Astrocyte of the spinal cord (primary cell): ENCODE measurements at regions not wholly inside any gene's neighbourhood (a gene's known extent, or its start where the extent isn't known, plus 50 kb on each side); places are given as distances from the start of the nearest gene placed in this dataset.

Experiments
- DNase-seq: peaks from one replicate; pipeline ENCODE4 v3.0.0; 2011; ENCODE audit warnings: low read depth, low spot score
- H3K4me3 ChIP-seq: 2 replicates; pipeline ENCODE4 v1.5.1; 2011; ENCODE audit warnings: low read depth, mild to moderate bottlenecking, low read length, moderate library complexity
- CTCF ChIP-seq: IDR thresholded peaks from 2 replicates; pipeline ENCODE4 v1.5.1; 2012; ENCODE audit warnings: low read depth, mild to moderate bottlenecking, low read length, inconsistent platforms
- in situ Hi-C: cut with HindIII; loops from 2 replicates; pipeline ENCODE4 v1.10.0; 2017; ENCODE audit warnings: low sequenced_read_pairs

- no peak for TF ChIP-seq CTCF
- H3K4me3 ChIP-seq, result no peak overlapping the region
- DNase-seq, result no peak
- in situ Hi-C loops, result no loop called here
These were observed 698.9 kb downstream of the DIPK2A start for GRCh38 chr3:144670571-144670970.

GRCh38 chr3:144677103-144677502 is 705.5 kb downstream of the DIPK2A start:
- H3K4me3 ChIP-seq, result no peak overlapping the region
- no peak for TF ChIP-seq CTCF
- peak; percentile 5 for DNase-seq
- in situ Hi-C loops, result no loop called here

- no peak for TF ChIP-seq CTCF
- no peak overlapping the region for H3K4me3 ChIP-seq
- no peak for DNase-seq
- in situ Hi-C loops, result no loop called here
These were observed 711.4 kb downstream of the DIPK2A start for GRCh38 chr3:144683065-144683464.

GRCh38 chr3:144687862-144688261 is 716.2 kb downstream of the DIPK2A start:
- DNase-seq, result no peak
- TF ChIP-seq CTCF, result peak; percentile 5
- in situ Hi-C loops, result no loop called here
- H3K4me3 ChIP-seq, result no peak overlapping the region

GRCh38 chr3:144692488-144692887 is 720.9 kb downstream of the DIPK2A start:
- no peak for DNase-seq
- in situ Hi-C loops, result no loop called here
- no peak overlapping the region for H3K4me3 ChIP-seq
- TF ChIP-seq CTCF, result no peak

- TF ChIP-seq CTCF, result no peak
- in situ Hi-C loops, result no loop called here
These were observed 736.8 kb downstream of the DIPK2A start for GRCh38 chr3:144708437-144708836.

GRCh38 chr3:144737281-144737680 is 765.7 kb downstream of the DIPK2A start:
- no peak for DNase-seq
- TF ChIP-seq CTCF, result no peak
- no peak overlapping the region for H3K4me3 ChIP-seq
- in situ Hi-C loops, result no loop called here

More at GRCh38 chr3:144708437-144708836, 736.8 kb downstream of the DIPK2A start:
- DNase-seq, result no peak
- no peak overlapping the region for H3K4me3 ChIP-seq
